C4-2B (cell line): ENCODE measurements at regions not wholly inside any gene's neighbourhood (a gene's known extent, or its start where the extent isn't known, plus 50 kb on each side); places are given as distances from the start of the nearest gene placed in this dataset.

Experiments used
- H3K27ac ChIP-seq: fragments of 450-650 bp; 2 replicates; pipeline ENCODE4 v1.5.1; 2017
- ZFX ChIP-seq: fragments of 450-650 bp; IDR thresholded peaks from 2 replicates; pipeline ENCODE4 v1.6.1; 2017
- TF ChIP-seq, protein P1 (sequence below): fragments of 450-650 bp; conservative IDR thresholded peaks from 2 replicates; pipeline ENCODE4 v1.5.1; 2017; ENCODE audit warnings: mild to moderate bottlenecking

DNA sequence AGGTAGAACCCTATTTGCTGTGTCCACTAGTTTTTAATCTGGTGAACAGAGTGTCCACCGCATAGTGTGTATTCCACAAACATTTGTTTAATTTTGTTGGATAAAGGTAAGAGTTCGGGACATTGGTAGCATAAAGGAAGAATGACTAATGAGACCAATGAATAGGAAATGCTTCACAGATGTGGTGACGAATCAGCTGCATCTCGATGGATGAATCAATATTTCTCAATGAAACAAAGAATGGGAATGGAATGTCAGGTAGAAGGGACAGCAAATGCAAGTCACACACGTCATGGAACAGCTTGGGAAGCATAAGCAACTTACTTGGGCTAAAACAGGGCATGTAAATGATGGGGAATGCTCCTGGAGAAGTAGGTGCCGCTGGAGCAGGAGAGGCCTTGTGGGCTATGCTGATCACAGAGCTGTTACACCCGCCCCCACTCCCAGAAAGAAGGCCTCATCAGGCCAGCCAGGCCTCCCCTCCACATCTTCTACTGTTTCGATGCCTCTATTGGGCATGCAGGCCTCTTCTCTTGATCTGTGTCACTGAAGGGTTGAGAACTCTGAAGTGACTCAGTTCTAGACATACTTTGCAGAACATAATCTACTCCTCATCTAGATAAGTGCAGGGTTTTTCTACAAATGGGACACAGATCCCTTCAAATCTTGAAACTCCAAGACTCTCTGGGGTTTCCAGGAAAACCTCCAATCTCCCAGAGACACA lies 120.0 kb upstream of the GADL1 start:
- H3K27ac ChIP-seq: no peak overlapping the region
- no peak for TF ChIP-seq ZFX
- TF ChIP-seq, protein P1, sequence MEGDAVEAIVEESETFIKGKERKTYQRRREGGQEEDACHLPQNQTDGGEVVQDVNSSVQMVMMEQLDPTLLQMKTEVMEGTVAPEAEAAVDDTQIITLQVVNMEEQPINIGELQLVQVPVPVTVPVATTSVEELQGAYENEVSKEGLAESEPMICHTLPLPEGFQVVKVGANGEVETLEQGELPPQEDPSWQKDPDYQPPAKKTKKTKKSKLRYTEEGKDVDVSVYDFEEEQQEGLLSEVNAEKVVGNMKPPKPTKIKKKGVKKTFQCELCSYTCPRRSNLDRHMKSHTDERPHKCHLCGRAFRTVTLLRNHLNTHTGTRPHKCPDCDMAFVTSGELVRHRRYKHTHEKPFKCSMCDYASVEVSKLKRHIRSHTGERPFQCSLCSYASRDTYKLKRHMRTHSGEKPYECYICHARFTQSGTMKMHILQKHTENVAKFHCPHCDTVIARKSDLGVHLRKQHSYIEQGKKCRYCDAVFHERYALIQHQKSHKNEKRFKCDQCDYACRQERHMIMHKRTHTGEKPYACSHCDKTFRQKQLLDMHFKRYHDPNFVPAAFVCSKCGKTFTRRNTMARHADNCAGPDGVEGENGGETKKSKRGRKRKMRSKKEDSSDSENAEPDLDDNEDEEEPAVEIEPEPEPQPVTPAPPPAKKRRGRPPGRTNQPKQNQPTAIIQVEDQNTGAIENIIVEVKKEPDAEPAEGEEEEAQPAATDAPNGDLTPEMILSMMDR: no peak

DNA sequence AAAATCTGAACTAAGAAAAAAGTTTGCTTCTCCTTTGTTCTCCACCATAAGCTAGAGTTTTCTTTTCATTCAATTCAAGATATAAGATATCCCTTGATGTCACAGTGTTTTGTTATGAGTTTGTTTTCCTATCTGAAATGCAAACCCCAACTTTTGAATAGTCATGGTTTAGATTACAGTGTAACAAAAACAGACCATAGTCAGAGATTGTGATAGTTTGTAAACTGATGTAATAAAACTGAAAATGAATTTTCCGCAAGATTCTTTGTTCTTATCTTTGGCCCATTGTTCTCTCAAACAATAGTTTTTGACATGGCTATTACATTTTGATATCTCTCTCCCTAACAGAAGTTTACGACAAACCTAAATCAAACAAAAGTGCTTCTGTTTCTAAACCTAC lies 121.7 kb upstream of the GADL1 start:
- TF ChIP-seq ZFX: no peak
- H3K27ac ChIP-seq: no peak overlapping the region

DNA sequence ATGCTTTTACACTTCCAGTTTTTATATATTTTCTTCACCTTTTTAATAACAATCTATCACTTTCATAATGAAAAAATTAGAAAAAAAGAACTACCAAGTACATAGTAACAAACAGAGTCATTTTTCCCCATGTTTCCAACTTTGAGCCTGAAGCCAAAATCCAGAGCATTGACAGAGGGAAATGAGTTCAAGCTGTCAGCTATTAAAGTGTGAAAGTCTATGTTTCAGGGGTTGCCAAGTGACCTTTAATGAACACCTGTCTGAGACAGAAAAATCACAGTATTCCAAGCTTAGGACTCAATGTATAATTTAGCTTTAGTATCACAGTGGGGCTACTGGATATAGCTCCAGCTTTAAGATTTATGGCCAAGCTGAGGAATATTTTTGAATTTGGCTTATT lies 128.3 kb upstream of the GADL1 start:
- no peak for TF ChIP-seq ZFX
- TF ChIP-seq, protein P1: no peak
- no peak overlapping the region for H3K27ac ChIP-seq

DNA sequence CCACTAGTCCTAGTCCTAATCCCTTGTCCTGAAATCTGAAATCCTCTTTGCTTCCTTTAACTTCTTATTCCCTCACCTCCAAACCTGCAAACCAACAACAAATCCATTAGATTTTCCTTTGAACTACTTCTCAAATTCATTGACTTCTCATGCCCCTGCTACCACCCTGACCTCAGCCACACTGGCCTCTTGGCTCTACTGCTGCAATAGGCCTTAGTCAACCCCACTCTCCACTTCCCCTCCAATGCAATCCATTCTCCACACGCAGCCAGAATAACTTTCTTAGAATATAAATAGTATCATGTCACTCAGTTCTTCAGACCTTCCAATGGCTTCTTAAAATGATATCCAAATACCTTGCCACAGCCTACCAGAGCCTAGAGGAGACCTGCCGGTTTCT lies 131.1 kb upstream of the GADL1 start:
- TF ChIP-seq ZFX: no peak
- TF ChIP-seq, protein P1: no peak
- H3K27ac ChIP-seq: no peak overlapping the region

DNA sequence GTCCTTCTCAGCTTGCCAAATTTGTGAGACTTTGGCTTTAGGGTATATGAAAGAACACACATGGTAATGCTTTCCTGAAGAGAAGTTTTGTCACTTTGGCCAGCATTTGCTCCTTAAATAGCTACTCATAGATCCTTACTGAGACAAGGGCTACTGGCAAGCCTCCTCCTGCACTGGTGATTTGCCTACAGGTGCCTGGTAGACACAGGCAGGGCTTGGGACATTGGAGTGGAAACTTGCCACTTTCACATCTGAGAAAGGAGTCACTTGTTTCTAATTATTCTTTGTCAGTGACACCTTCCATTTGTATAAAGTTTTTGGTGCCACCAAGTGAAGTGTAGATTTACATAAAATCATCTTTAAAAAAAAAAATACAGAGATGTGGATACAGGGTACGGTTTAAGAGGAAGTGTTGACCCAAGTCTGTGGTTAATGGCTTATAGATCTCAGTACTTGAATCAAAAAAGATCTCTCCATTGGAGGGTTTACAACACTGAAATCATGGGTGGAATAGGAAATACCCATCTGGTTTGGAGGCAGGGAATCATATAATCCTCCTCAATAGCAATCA lies 132.8 kb upstream of the GADL1 start:
- TF ChIP-seq, protein P1: no peak
- TF ChIP-seq ZFX: no peak
- H3K27ac ChIP-seq: no peak overlapping the region

DNA sequence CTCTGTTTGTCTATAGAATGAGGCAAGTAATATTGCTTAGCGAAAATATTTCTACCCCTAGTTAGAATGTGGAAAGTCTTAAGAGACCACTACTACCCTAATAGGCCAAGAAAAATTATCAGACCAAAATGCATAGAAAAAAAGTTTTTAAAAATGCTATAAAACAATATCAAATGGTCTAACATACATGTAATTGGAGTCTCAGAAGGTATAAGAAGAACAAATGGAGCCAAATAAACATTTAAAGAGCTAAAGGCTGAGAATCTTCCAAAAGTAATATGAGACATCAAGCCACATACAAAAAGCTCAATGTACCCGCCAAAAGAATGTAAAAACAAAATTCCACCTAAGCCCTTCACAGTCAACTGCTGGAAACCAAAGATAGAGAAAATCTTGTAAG lies 133.5 kb upstream of the GADL1 start:
- TF ChIP-seq ZFX: no peak
- TF ChIP-seq, protein P1: no peak
- no peak overlapping the region for H3K27ac ChIP-seq

DNA sequence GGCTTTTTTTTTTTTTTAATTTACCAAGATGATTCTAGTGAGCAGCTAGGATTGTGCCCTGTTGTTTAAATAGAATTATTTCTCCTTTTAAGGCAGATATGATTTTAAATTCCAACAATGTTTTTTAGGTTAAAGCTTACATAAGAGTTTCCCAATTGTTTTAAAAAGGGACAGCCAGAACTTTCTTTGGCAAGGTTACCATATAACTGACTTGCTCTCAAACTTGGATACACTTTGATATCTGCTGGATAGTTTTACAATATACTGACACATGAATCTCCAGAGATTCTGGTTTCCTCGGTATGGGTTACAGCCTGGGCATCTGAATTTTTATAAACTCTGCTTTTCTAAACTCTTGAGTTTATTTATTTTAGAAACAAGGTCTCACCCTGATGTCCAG lies 134.3 kb upstream of the GADL1 start:
- TF ChIP-seq, protein P1: no peak
- no peak for TF ChIP-seq ZFX
- no peak overlapping the region for H3K27ac ChIP-seq

DNA sequence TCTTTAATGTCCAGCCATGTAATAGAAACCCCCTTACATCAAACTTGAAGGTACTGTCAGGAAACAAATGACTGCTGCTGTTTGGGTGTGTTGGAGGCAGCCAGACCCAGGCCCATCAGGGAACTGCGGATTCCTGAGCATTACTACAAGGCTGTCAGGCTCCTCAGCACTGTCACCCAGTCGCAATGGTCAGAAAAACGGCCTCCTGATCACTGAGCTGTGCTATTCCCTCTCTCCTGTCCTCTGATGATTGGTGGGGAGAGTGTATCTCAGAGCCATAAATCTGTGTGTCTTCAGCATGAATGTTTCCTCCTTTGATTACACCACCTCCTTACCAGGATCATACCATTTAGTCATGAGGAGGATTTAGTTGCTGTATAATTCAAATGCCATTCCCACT lies 135.2 kb upstream of the GADL1 start:
- no peak for TF ChIP-seq ZFX
- TF ChIP-seq, protein P1: no peak
- H3K27ac ChIP-seq: no peak overlapping the region
